MCF 10A (cell line): ENCODE measurements at regions not wholly inside any gene's neighbourhood (a gene's known extent, or its start where the extent isn't known, plus 50 kb on each side); places are given as distances from the start of the nearest gene placed in this dataset.

Source experiments
- BruUV-seq: library from RNA; stranded (reverse); fragments of 400-500 nt; replicated peaks from 2 replicates; lab custom pipeline; 2021; lab: Mats Ljungman, UMichigan
- CTCF ChIA-PET: fragments of 300-600 bp; sonication (Branson Sonifier 250); formaldehyde crosslinking; extraction: SDS; loops from one replicate; lab custom pipeline; 2021; ENCODE audit warnings: antibody characterized with exemption, inconsistent platforms; lab: Yijun Ruan, JAX
- POLR2A ChIA-PET: fragments of 300-600, 350-650 bp; sonication (Branson Sonifier 250); formaldehyde crosslinking; extraction: SDS; loops from one replicate; lab custom pipeline; 2020; ENCODE audit warnings: antibody characterized with exemption, inconsistent platforms; lab: Yijun Ruan, JAX
- DNase-seq: peaks from one replicate; pipeline ENCODE4 v3.0.0-alpha.2; 2018; ENCODE audit not compliant: unreplicated experiment
- H3K27ac Mint-ChIP-seq: one replicate; pipeline ENCODE4 v1.8.0; 2022; ENCODE audit warnings: mild to moderate bottlenecking, low read depth, mixed read lengths; ENCODE audit not compliant: unreplicated experiment
- H3K27me3 Mint-ChIP-seq: one replicate; pipeline ENCODE4 v1.8.0; 2022; ENCODE audit warnings: mixed read lengths; ENCODE audit not compliant: insufficient read depth, unreplicated experiment
- H3K36me3 Mint-ChIP-seq: one replicate; pipeline ENCODE4 v1.8.0; 2022; ENCODE audit warnings: mild to moderate bottlenecking, moderate library complexity, mixed read lengths; ENCODE audit not compliant: insufficient read depth, unreplicated experiment
- H3K4me1 Mint-ChIP-seq: one replicate; pipeline ENCODE4 v1.8.0; 2022; ENCODE audit warnings: mixed read lengths; ENCODE audit not compliant: insufficient read depth, unreplicated experiment
- H3K4me3 Mint-ChIP-seq: one replicate; pipeline ENCODE4 v1.8.0; 2022; ENCODE audit warnings: mild to moderate bottlenecking, moderate library complexity, mixed read lengths; ENCODE audit not compliant: unreplicated experiment
- H3K9me3 Mint-ChIP-seq: one replicate; pipeline ENCODE4 v1.8.0; 2022; ENCODE audit warnings: mixed read lengths; ENCODE audit not compliant: unreplicated experiment
- CTCF ChIP-seq: fragments of 200-600 bp; IDR thresholded peaks from one replicate; pipeline ENCODE4 v1.8.0; 2022; ENCODE audit warnings: antibody characterized with exemption, mild to moderate bottlenecking; ENCODE audit not compliant: unreplicated experiment
- intact Hi-C: fragments of 100-400 bp; cut with micrococcal nuclease; formaldehyde crosslinking; loops from 2 replicates; pipeline ENCODE4 v1.14.1; 2022

GRCh38 chr18:47458483-47458882, 207.0 kb upstream of the SKOR2 start:
- no peak for DNase-seq
- H3K9me3 Mint-ChIP-seq = no peaks in the 10 kb centered on the region
- ChIA-PET POLR2A (no interaction called here), CTCF (no interaction called here)
- H3K36me3 Mint-ChIP-seq = no peaks in the 10 kb centered on the region
- intact Hi-C loops = no loop called here
- H3K4me3 Mint-ChIP-seq = no peak overlapping the region
- peaks cover 11% of the 10 kb centered on the region for H3K27me3 Mint-ChIP-seq
- no TSS peak for BruUV-seq
- no peak for TF ChIP-seq CTCF
- no peaks in the 10 kb centered on the region for H3K4me1 Mint-ChIP-seq
- H3K27ac Mint-ChIP-seq = no peak overlapping the region

- peaks cover 11% of the 10 kb centered on the region for H3K27me3 Mint-ChIP-seq
- no peak for DNase-seq
- POLR2A ChIA-PET = no interaction called here
- H3K4me3 Mint-ChIP-seq = no peak overlapping the region
- no peaks in the 10 kb centered on the region for H3K9me3 Mint-ChIP-seq
- no TSS peak for BruUV-seq
- no peaks in the 10 kb centered on the region for H3K36me3 Mint-ChIP-seq
- CTCF ChIA-PET = interaction anchor here (0.6 to 0.7 kb wide), 2 partner anchors 10 to 179 kb away, joined by 3 read pairs; no protein-coding TSS in a partner anchor
- intact Hi-C loops = no loop called here
- H3K4me1 Mint-ChIP-seq = no peaks in the 10 kb centered on the region
- no peak overlapping the region for H3K27ac Mint-ChIP-seq
- no peak for TF ChIP-seq CTCF
Measured at GRCh38 chr18:47457614-47458013, 206.2 kb upstream of the SKOR2 start.

DNA sequence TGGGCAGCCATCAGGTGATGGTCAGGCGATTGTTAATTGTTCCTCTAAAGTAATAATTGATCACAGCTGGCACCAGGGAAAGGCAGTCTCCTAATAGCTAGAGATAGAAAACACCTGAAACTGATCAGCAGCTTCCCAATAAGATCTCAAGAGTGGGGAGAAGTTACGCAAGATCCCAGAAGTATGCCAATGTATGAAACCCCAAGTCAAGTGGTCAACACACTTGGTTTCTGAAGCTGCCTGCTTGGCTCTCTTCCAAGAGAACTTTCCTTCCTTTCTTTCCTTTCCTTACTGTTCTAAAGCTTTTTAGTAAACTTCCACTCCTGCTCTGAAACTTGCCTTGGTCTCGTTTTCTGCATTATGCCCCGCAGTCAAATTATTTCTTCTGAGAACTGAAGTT, 201.6 kb upstream of the SKOR2 start:
- no TSS peak for BruUV-seq
- Mint-ChIP-seq H3K9me3 (no peaks in the 10 kb centered on the region), H3K4me3 (no peak overlapping the region), H3K4me1 (no peaks in the 10 kb centered on the region), H3K36me3 (no peaks in the 10 kb centered on the region), H3K27ac (no peak overlapping the region), H3K27me3 (peaks cover 9% of the 10 kb centered on the region)
- TF ChIP-seq CTCF = no peak
- intact Hi-C loops = no loop called here
- ChIA-PET CTCF (interaction anchor here (2.0 kb wide), 1 partner anchor 296 kb away, joined by 4 read pairs; no protein-coding TSS in a partner anchor), POLR2A (no interaction called here)
- DNase-seq = no peak

DNA sequence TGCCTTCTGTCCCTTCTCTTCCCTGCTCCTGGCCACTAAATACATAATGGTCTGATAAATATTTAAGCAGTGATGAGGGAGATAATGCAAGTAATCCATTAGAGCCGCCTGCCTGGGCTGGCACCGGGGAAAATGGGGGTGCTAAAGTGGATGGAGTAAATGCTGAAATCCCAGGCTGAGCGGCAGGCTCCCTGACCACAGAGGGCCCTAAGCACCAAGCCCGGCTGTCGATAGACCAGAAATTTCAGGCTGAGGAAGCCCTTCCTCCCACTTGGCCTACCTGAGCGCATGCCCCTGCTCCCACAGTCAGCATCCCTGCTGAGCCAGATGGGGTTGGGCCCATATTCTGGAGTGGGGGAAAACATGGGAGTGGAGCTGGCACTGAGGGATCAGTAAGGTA, 197.5 kb upstream of the SKOR2 start:
- Mint-ChIP-seq H3K36me3 (no peaks in the 10 kb centered on the region), H3K4me1 (no peaks in the 10 kb centered on the region), H3K4me3 (no peak overlapping the region), H3K27me3 (peaks cover 20% of the 10 kb centered on the region), H3K27ac (no peak overlapping the region), H3K9me3 (no peaks in the 10 kb centered on the region)
- BruUV-seq = no TSS peak
- intact Hi-C loops = no loop called here
- TF ChIP-seq CTCF = no peak
- ChIA-PET CTCF (no interaction called here), POLR2A (no interaction called here)
- no peak for DNase-seq
